ENCODE measurements at regions not wholly inside any gene's neighbourhood (a gene's known extent, or its start where the extent isn't known, plus 50 kb on each side); places are given as distances from the start of the nearest gene placed in this dataset.

DNA sequence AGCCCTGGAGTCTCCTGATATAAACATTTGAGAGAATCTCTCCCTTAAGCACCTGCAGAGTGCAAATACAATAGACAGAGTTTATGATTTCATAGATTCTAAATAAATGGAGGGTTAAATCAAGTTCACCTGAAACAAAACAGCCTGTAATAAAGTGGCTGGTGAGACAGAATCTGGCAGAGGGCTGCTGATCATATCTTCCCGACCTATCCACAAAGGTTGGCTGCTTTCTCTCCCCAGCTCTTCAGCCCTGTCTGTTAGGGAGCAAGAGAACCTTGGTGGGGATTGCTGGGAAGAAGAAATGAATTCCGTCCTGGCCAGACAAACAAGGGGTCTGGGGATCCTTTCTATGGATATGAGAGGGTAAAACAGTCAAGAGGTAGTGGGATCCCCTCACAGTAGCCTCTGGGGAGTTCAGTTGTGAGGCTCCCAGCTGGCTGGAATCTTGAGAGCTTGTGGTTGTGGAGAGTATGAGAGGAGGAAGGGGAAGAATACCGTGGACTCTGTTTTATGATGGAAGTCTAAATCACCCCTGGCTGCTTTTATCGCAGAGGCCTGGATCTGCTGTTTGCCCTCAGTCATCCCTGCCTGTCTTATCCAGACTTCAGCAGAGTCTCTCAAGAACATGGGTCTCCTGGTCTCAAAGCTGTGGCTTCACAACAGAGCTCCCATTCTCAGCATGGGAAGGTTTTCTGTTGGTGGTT lies 451.3 kb downstream of the NTRK3 start:
- DNase-seq: no peak

DNA sequence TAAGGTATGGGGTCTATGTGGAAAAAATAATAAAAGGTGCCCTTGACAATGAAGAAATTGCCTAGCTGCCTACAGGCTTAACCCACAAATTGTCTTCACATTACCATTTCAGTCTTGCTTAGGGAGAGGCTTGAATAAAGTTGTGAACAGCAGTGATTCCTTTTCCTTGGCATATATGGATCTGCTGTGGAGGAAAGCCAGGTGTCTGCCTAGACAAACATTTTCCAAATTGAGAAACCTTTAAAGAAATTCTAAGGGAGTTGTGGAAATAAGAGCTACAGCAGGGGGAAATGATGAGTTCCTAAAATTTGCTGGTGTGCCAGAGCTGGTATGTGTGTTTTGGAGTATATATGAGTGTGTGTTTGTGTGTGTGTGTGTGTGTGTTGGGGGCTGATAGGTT lies 452.1 kb downstream of the NTRK3 start:
- no peak for DNase-seq

DNA sequence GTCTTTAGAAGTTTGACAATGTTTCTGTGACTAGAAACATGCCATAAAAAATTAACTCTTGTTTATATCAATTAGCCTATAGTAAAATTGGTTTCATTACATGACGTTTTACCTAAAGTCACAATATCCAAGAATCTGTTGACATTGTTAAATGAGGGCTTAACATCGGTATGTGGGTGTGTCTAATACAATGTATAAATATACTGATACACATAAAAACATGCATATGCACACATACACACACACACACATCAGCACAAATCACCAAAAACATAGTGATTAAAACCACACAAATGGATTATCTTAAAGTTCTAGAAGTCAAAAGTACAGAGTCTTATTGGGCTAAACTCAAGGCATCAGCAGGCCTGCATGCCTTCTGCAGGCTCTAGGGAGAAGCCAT lies 456.7 kb downstream of the NTRK3 start:
- DNase-seq: no peak

DNA sequence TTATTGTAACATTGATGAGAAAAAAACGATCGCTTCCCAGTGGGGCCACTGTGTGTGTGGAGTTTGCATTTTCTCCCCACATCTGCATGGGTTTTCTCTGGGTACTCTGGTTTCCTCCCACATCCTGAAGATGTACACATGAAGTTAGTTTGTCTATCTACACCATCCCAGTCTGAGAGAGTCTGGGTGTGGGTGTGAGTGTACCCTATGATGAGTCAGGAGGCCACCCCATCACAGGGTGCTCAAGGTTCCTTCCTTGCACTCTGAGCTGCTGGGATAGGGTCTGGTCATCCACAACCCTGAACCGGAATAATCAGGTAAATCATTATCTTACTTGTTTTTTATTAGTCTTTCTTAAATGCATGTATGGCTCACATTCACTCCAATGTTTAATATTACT lies 457.1 kb downstream of the NTRK3 start:
- DNase-seq: no peak

DNA sequence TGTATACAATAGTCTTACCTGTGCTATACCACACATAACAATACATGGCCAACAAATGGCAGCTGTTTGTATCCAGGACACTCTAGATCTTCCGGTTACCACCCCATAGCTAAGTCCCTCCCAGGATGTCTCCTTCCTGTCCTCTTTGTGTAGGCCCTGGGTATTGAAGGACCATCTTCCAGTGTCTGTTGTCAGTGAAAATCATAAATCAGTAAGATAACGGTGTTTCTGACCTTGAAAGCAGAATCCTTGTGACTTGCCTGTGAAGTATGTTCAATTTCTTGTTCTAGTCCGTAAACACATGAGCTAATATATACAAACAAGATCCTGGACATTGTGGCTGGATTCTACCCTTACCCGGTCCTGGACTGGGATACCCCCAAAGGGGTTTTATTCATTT lies 462.8 kb downstream of the NTRK3 start:
- DNase-seq: no peak

DNA sequence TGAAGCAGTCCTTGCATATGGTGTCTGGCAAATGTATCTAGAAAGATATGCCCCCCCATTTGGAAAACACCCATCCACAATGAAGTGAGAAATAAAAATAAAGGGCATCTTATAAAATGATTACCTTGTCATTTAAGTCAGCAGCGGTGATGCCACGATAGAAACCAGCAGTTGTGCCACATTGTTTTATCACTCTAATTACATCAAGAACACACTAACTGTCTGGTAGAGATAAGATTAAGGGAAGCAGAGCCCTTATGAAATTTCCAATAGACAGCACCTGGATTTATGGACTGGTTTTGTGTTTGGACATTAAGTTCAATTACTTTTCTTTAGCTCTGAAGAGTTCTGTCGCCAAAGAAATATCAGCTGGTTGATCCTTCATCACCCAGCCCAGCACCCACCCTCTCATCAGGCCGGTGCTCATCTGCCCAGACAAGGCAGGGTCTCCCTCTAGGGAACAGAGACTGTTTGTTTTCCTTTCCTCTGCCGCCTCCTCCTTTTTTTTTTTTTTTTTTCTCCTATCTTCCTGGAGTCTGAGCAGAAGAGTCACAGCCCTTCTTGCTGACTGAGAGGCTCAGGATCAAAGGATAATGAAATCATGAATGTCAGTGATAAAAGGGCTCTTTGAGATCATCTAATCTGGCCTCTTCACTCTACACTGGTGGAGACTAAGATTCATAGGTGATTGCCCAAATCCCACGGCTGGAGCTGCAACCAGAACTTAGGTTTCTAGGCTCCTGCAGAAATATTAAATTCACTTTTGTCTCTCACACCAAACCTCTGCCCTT lies 464.1 kb downstream of the NTRK3 start:
- DNase-seq: no peak

DNA sequence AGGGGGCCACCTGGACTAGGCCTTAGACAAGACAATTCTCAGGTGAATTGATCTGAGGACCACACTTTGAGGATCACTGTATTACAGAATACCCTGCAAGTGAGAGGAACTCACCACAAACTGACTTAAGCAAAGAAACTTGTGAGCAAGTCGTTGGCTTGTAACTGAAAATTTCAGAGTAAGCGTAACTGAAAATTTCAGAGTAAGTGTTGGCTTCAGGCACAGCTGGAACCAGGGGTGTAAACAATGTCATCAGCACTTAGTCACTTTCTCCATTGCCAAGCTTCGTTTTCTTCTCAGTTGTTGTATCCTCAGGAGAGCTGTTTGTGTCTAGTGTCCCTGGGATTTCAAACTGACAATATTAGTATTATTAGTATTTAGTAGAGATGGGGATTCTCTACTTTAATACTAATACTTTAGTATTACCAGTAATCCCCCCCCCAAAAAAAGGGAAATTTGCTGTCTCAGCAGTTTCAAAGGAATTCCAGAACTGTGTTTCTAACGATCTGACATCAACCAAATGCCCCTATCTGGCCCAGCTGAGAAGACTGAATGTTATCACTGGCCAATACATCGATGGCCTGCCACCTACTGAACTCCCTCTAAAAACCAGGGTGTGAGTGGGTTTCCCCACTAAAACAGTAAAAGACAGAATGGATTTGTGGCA lies 474.4 kb downstream of the NTRK3 start:
- DNase-seq: no peak

DNA sequence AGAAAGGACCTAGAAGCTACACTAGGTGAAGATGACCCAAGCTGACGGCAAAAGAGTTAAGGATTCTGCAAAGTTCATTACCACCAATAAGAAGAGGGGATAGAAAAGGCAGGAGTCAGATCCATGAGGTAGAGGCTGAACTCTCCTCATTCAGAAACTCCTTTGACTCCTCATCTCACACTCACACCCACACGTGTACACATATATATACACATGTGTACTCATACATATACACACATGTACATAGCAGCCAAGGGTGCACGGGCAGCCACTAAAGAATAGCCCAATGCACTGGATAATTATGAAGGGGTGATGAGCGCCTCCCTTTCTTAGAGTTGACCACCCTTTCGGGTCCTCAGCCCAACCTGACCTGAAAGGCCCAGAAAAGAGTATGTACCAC lies 476.8 kb downstream of the NTRK3 start:
- no peak for DNase-seq

DNA sequence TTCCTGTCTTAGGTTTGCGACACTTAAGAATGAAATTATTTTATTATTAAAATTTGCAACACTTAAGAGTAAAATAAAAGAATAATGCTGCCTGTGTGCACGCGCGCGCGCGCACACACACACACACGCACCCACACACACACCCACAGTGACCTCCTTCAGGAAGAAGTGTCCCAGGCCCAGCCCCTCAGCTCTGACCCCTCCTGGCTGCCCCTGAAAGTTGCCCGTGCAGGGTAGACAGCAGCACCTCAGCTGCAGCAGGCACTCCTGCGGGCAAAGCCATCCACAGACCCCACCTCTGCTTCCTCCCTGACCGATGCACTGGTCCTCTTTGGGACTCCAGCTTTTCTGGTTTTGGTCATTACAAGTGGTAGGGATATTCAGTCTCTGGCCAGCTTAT lies 478.2 kb downstream of the NTRK3 start:
- DNase-seq: no peak

DNA sequence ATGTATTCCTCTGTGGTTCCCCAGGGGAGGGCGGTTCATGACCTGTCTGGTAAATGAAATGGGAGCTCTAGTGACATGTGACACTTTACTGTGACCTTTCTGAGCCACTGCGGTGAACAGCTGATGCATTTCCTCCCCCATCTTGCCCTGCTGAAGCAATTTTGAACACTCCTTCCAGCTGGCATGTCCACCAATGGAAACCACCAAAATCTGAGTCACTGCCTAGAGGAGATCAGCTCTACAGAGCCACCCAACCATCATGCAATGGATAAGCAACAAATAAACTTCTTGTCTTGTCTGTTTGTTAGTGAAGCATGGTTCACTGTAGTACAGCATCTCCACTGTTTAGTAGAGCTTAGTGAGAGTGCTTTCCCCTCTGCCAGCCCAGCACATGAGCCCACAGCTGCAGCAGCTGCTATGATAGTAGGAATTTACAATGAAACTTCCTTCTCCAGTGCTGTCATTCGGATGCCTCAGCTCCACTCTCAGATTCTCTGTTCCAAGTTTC lies 479.4 kb downstream of the NTRK3 start:
- DNase-seq: no peak

DNA sequence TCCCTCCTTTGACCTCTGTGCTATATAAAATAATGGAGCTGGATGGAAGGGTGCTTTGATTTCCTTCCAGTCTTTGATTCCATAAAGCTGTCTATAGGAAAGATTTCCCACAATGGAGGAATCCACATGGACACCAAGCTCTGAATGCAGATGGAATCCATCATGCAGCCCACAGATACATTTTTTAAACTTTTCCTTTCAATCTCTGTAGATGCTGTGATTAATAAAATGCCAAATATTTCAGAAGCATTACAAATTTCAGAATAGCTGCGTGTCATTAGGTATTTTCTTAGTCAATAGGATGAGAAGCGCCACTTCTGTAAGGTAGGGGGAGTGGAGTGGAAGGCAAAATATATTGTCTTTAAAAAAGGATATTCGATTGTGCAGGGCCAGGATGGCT lies 489.0 kb downstream of the NTRK3 start:
- no peak for DNase-seq

DNA sequence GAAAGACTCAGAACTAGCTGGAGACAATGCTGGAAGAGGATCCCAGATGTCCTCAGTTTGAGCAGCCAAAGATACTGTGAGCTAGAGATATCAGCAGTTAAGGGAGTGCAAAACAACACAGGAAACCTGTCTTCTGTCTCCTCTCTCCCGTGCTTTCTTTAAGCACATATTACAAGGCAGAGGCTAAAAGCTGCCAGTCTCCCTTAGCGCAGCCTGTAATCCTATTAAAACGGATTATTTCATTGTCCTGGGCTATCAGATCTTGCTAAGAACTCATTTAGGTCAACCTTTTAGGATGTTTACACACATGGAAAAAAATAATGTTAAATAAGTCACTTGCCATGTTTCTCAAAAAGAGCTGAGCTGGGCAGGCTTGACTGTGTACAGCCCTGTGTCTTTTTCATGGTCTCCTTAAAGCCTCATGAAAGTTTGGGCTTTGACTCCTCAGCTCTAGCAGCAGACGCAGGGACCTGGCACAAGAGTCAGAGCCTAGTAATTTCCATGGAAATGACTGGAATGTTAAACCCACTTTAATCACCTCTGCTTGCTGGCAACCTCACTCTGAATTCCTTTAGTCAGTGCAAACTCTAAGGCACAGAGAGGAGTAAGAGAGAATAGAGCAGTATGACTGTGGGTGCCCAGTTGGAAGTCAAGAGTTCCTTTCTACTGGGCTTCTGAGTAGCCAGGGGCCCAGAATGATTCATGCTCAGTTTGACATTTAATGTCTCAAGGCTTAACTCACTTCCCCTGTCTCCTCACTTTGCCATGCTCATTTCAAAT lies 491.9 kb downstream of the NTRK3 start:
- no peak for DNase-seq

DNA sequence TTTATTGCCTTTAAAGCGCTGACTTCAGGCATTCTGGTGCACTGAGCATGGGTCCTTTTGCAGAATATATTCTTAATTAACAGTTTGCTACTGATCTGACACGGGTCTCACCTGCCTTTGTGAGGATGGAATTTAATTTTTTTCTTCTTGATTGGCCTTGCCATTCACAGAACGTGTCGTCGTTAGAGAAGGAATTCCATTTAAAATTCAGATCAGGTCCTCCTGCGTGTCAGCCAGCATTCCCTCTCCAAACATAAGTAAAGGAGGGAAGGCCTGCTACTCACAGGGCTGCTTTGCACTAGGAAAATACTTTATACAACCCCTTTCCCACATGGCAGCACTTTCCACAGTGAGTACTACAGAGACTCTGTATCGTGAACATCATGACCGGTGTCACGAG lies 492.7 kb downstream of the NTRK3 start:
- no peak for DNase-seq

DNA sequence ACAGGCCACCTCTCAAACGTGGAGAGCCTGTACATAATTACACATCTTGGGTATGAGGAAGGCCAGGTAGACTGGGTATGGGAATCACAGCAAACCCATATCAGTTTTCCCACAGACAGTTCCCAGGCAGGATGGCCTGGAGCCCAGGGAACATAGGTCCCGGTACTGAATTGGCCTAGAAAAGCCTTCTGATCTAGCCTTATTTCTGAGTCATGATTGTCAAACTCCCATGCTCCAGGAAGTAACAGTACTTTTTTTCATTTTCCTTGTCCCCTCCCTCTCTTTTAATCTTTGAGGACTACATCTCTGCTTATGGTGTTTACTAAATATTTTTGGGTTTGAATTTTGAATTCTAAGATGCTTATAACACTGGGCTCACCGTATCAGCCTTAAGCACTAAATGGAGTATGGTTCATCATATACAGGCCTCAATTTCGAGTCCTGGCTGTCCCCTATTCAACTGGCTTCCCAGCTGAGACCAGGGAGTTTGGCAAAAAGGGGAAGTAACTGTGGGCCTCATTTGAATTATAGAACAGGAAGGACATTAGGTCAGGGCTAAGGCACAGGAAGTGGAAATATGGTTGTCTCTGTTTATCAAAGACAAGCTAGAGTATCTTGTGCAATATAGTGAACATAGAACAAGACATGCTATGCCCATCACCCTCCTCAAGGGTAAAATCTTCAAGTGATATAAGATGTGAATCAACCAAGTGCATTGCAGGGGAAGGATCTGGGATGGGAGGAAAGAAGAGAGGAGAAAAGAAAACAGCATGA lies 494.6 kb downstream of the NTRK3 start:
- DNase-seq: no peak

DNA sequence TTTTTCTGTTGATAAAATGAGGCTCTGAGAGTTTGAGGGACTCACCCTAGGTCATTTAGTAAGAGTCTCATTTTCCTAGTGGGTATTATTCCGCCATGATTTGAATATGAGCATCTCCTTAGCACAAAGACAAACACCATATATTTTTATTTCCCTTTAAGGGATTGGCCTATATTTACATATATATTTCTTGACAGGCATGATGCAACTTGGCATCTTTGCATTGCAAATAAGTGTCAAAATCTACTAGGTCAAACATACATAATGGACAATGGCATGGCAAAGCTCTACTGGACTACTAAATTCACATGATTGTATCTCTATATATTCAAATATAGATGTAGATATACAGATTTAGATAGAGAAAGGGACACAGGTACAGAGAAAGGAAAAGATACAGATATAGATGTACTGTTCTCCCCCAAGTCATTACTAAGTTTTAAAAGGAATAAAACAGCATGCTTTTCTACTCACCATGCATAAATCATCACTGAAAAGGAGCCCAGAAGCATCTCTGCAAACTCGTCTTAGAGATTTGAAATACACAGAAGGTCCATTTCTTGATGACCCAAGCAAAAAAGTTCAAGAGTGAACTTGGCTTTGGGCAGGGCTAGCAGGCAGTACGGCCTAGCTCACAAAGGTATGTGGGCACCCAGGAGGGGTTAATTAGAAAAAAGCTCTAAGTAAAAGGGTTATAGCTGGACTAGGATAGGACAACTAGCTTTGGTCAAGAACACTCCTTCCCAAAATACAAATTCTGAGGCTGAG lies 495.8 kb downstream of the NTRK3 start:
- no peak for DNase-seq

DNA sequence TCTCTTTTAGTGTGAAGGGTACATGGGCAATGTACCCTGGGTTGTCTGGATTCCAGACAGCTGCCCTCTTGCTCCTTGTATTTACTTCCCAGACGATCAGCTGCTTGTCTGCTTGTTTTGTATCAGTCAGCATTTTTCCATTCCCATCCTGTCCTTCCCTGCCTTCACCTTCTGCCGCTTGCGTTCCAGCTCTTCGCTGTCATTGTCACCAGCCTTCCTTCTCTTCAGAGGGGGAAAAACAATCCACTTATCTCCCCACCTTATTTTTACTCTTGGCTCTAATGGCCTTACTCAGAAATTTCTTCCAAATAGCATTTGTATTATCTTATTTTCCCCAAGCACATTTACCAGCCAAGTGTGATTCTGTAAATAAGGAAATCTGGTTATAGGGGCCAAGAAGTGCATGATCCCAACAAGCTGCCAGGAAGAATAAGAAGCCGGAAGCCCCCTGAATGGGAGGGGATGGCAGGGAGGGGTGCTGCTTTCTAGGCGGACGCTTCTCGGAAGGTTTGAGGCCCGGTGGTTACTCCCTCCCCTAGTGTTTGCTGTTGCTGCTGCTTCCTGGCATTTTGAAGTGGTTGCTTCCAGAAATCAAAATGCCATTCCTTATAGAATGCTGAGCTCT lies 497.6 kb downstream of the NTRK3 start:
- no peak for DNase-seq

DNA sequence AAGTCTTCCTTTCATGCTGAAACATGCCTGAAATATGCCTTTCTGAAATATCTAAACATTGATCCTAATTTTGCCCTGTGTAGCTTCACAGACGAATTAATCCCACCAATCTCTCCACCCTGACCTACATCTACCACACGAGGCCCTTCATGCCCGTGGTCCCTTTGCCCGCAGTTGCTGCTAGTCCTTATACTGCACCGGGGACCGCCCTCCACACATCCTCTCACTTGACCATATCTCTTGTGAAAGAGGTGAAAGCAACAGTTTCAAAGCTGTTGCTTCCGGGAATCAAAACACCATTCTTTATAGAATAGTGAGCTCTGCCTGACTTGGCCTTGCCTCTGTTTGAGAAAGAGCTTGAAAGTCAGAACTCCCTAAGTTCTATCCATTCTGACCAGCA lies 499.5 kb downstream of the NTRK3 start:
- DNase-seq: no peak

DNA sequence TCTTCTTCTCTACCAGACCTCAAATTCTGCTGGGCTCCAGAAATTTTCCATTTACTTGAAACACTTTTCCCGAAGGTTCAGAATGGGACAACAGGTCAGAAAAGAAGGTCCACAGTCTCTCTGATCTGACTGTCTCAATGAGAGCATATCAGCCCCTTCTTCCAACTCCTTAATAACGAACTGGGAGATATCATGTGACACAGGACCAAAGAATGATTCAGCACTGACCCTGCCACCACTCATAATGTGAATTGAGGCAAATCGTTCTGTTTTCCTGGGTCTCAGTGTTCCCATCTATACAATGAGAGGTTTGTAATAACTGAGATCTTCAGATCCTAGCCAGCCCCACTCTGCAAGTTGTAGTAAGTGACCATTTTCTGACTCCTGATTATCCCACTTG lies 500.5 kb downstream of the NTRK3 start:
- DNase-seq: no peak

DNA sequence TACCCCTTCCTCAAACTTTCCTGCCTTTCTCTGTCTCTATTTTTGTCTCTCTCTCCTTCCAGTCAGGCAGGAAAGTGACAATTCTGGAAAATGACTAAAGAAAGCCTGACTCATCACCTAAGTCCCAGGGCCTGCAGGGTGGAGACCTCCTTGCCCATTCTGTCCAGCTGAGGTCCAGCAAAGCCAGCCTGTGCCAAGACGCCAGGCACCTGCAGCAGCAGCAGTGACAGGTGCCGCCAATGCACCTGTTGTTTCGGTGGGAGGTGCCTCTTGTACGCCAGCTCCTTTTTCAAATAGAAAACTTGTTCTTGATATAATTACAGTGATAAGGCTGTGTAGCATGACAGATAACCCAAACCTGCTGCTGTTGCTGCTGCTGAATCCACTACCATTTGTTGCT lies 501.3 kb downstream of the NTRK3 start:
- no peak for DNase-seq

DNA sequence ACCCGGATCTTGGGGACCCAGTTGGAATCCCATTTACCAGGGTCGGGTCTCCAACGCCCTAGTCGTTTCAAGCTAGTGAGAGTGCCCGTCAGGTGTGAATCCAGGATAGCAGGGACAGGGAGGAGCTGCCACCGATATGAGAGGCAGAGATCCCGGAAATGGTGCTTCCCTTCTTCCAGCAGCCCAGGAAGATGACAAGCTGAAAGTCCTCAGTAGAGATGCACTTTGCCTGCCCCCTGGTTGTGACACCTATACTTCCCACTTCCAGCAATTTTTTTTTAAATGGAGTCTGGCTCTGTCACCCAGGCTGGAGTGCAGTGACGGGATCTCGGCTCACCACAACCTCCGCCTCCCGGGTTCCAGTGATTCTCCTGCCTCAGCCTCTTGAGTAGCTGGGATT lies 503.0 kb downstream of the NTRK3 start:
- DNase-seq: peak in 1 of 2 experiments; percentile 49

Measured in SHP77 (cell line).